ENCODE measurements at regions not wholly inside any gene's neighbourhood (a gene's known extent, or its start where the extent isn't known, plus 50 kb on each side); places are given as distances from the start of the nearest gene placed in this dataset.
"Not testable (repeated sequence)": the region's sequence is repeated elsewhere in the genome, so short reads cannot be mapped to it uniquely, and the experiment has no call there.

GRCh38 chr4:117175369-117175768, 90.0 kb upstream of the TRAM1L1 start:
- TF ChIP-seq TAF1 (IDR thresholded peaks at IDR 0.05; ENCODE audit: low read depth, low read length); POLR2A (IDR thresholded peaks at IDR 0.05; ENCODE audit: low read depth, low read length); POLR2AphosphoS5 (IDR thresholded peaks at IDR 0.05; ENCODE audit: low read depth, low read length); PAX5 (IDR thresholded peaks at IDR 0.05; ENCODE audit: insufficient read depth, low read length, severe bottlenecking); SPI1 (IDR thresholded peaks at IDR 0.05; ENCODE audit: low read depth, low read length); POU2F2 (IDR thresholded peaks at IDR 0.05; ENCODE audit: low read depth, low read length): not testable (repeated sequence)

Data from GM12891 (cell line).